ENCODE measurements at regions not wholly inside any gene's neighbourhood (a gene's known extent, or its start where the extent isn't known, plus 50 kb on each side); places are given as distances from the start of the nearest gene placed in this dataset.

- Histone ChIP-seq H3K9me2 (ENCODE audit: insufficient read depth) (no peaks in the 10 kb centered on the region), H2AFZ (ENCODE audit: low read depth, low read length, poor library complexity, severe bottlenecking) (no peak overlapping the region), H3K4me3 (replicated peaks in 1 of 2; ENCODE audit: low read depth in 1 of 2, low read length in 2 of 2) (no peak overlapping the region), H3K4me1 (ENCODE audit: control insufficient read depth in 1 of 2, insufficient read depth in 2 of 2, low read length in 2 of 2) (peaks cover 0 to 14% of the 10 kb centered on the region in 2 experiments; a peak in 2 of 4 replicates), H3K4me2 (ENCODE audit: low read length) (no peak overlapping the region), H3K27ac (ENCODE audit: low read depth, low read length) (no peak overlapping the region), H3K36me3 (ENCODE audit: control insufficient read depth in 1 of 2, insufficient read depth in 2 of 2, low read length in 2 of 2) (no peaks in the 10 kb centered on the region), H3K9ac (ENCODE audit: low read length) (no peak overlapping the region), H3K79me2 (ENCODE audit: insufficient read depth, low read length) (no peaks in the 10 kb centered on the region), H3K9me3 (ENCODE audit: control insufficient read depth in 1 of 2, insufficient read depth in 1 of 2, low read depth in 1 of 2, low read length in 2 of 2) (no peaks in the 10 kb centered on the region), H3K27me3 (ENCODE audit: insufficient read depth, low read length) (no peaks in the 10 kb centered on the region), H4K20me1 (ENCODE audit: insufficient read depth) (no peaks in the 10 kb centered on the region)
- intact Hi-C loops (cut with micrococcal nuclease), result no loop called here
- no TSS peak for BruUV-seq (replicated peaks)
- POLR2A ChIA-PET, result no interaction called here
- RAD21 ChIA-PET (ENCODE audit: low non-redundant PET in 1 of 2, low total read pairs in 2 of 2, uncharacterized antibody in 2 of 2, unreplicated experiment in 2 of 2), result no interaction called here
- CTCF ChIA-PET, result interaction anchor here (1.0 kb wide), 1 partner anchor 21 kb away, joined by 3 read pairs; no protein-coding TSS in a partner anchor
- TF ChIP-seq YY1 (IDR thresholded peaks at IDR 0.05; ENCODE audit: extremely low read depth, insufficient replicate concordance, low read depth, low read length) (no peak), ELF1 (IDR thresholded peaks at IDR 0.05; ENCODE audit: borderline replicate concordance, low read depth) (no peak), ZFX (IDR thresholded peaks at IDR 0.05) (no peak), FOSL1 (IDR thresholded peaks at IDR 0.05; ENCODE audit: low read depth) (peak; percentile 46; the same call in 1 of the 2 replicates), ZNF274 (IDR thresholded peaks at IDR 0.05; ENCODE audit: low read depth, low read length) (no peak), CBX3 (IDR thresholded peaks at IDR 0.05; ENCODE audit: low read depth) (no peak), JUND (IDR thresholded peaks at IDR 0.05) (0 out of 2 replicates have a peak, but pooled peaks have one; percentile 15)
- ATAC-seq (no peak), DNase-seq (ENCODE audit: low read depth, low spot score) (no peak)
Observed at GRCh38 chr7:16939161-16939560, 57.4 kb upstream of the AGR3 start.

DNA sequence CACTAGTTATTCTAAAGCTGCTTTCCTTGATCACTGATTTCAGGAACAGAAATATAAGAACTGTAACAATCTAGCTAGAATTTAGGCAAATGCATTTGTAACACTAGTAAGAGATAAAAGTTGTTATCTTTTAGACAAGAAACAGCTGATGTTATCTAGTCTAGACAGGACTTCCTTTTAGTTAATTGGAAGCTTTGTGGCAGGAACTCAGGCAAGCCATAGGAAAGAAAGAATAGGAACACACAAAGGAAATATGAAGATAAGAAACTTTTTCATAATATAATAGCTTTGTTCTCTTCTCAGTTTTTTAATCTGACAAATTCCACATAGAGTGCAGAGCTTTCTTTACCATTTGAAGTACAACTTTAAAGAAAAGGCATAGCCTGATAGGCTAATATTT, 59.0 kb upstream of the AGR3 start:
- no TSS peak for BruUV-seq (replicated peaks)

More for the DNA sequence above, 59.0 kb upstream of the AGR3 start:
- Histone ChIP-seq H3K9me3 (ENCODE audit: control insufficient read depth in 1 of 2, insufficient read depth in 1 of 2, low read depth in 1 of 2, low read length in 2 of 2) (no peaks in the 10 kb centered on the region), H3K9ac (ENCODE audit: low read length) (no peak overlapping the region), H3K4me3 (replicated peaks in 1 of 2; ENCODE audit: low read depth in 1 of 2, low read length in 2 of 2) (no peak overlapping the region), H3K36me3 (ENCODE audit: control insufficient read depth in 1 of 2, insufficient read depth in 2 of 2, low read length in 2 of 2) (no peaks in the 10 kb centered on the region), H4K20me1 (ENCODE audit: insufficient read depth) (no peaks in the 10 kb centered on the region), H3K79me2 (ENCODE audit: insufficient read depth, low read length) (no peaks in the 10 kb centered on the region), H2AFZ (ENCODE audit: low read depth, low read length, poor library complexity, severe bottlenecking) (no peak overlapping the region), H3K27me3 (ENCODE audit: insufficient read depth, low read length) (no peaks in the 10 kb centered on the region), H3K27ac (ENCODE audit: low read depth, low read length) (no peak overlapping the region), H3K4me2 (ENCODE audit: low read length) (no peak overlapping the region), H3K9me2 (ENCODE audit: insufficient read depth) (no peaks in the 10 kb centered on the region), H3K4me1 (ENCODE audit: control insufficient read depth in 1 of 2, insufficient read depth in 2 of 2, low read length in 2 of 2) (peaks cover 0 to under 1% of the 10 kb centered on the region in 2 experiments; a peak in 2 of 4 replicates)
- intact Hi-C loops (cut with micrococcal nuclease), result no loop called here
- POLR2A ChIA-PET, result no interaction called here
- CTCF ChIA-PET, result no interaction called here
- ATAC-seq (no peak), DNase-seq (ENCODE audit: low read depth, low spot score) (no peak)
- TF ChIP-seq RAD21 (IDR thresholded peaks at IDR 0.05; ENCODE audit: low read depth) (no peak), ZFX (IDR thresholded peaks at IDR 0.05) (no peak), EZH2phosphoT487 (IDR thresholded peaks at IDR 0.05; ENCODE audit: borderline replicate concordance) (no peak), EZH2 (IDR thresholded peaks at IDR 0.05) (no peak), TCF7L2 (IDR thresholded peaks at IDR 0.05; ENCODE audit: borderline replicate concordance, extremely low read depth, insufficient read depth, insufficient read length) (no peak), POLR2AphosphoS5 (IDR thresholded peaks at IDR 0.05; ENCODE audit: low read depth, low read length) (no peak), CEBPB (IDR thresholded peaks at IDR 0.05; ENCODE audit: low read depth) (no peak), REST (IDR thresholded peaks at IDR 0.05; ENCODE audit: low read depth) (no peak), EGR1 (IDR thresholded peaks at IDR 0.05; ENCODE audit: low read depth) (no peak), ELF1 (IDR thresholded peaks at IDR 0.05; ENCODE audit: borderline replicate concordance, low read depth) (no peak), SRF (IDR thresholded peaks at IDR 0.05; ENCODE audit: low read depth) (no peak), SP1 (IDR thresholded peaks at IDR 0.05; ENCODE audit: low read depth) (no peak), JUND (IDR thresholded peaks at IDR 0.05) (no peak), YY1 (IDR thresholded peaks at IDR 0.05; ENCODE audit: extremely low read depth, insufficient replicate concordance, low read depth, low read length) (no peak)
- TF ChIP-seq, protein P1, sequence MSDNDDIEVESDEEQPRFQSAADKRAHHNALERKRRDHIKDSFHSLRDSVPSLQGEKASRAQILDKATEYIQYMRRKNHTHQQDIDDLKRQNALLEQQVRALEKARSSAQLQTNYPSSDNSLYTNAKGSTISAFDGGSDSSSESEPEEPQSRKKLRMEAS (IDR thresholded peaks at IDR 0.05), result no peak
- TF ChIP-seq, protein P2, sequence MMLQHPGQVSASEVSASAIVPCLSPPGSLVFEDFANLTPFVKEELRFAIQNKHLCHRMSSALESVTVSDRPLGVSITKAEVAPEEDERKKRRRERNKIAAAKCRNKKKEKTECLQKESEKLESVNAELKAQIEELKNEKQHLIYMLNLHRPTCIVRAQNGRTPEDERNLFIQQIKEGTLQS (IDR thresholded peaks at IDR 0.05), result no peak
- RAD21 ChIA-PET (ENCODE audit: low non-redundant PET in 1 of 2, low total read pairs in 2 of 2, uncharacterized antibody in 2 of 2, unreplicated experiment in 2 of 2), result no interaction called here

Data from HCT116 (cell line).